Central memory CD8-positive, alpha-beta T cell (primary cell): ENCODE measurements at regions not wholly inside any gene's neighbourhood (a gene's known extent, or its start where the extent isn't known, plus 50 kb on each side); places are given as distances from the start of the nearest gene placed in this dataset.

Source experiments
- ATAC-seq: fragments of 150-1000 bp; cut with Tn5 transposase; replicated peaks from 2 replicates; pipeline ENCODE4 v1.10.0; 2022; ENCODE audit warnings: mild to moderate bottlenecking, moderate FRiP score, moderate number of reproducible peaks; ENCODE audit not compliant: poor library complexity, severe bottlenecking; ENCODE audit errors: extremely low read depth
- DNase-seq, 2 donors: peaks; one replicate each; pipeline ENCODE4 v3.0.0; 2021; ENCODE audit warnings: low spot score in 2 of 2
- H3K27ac Mint-ChIP-seq: one replicate; pipeline ENCODE4 v1.8.0; 2022; ENCODE audit warnings: low read depth, mild to moderate bottlenecking, moderate library complexity, mixed read lengths
- H3K27me3 Mint-ChIP-seq: one replicate; pipeline ENCODE4 v1.8.0; 2022; ENCODE audit warnings: mixed read lengths
- H3K36me3 Mint-ChIP-seq: one replicate; pipeline ENCODE4 v1.8.0; 2022; ENCODE audit warnings: mild to moderate bottlenecking, moderate library complexity, mixed read lengths; ENCODE audit not compliant: insufficient read depth
- H3K4me1 Mint-ChIP-seq: one replicate; pipeline ENCODE4 v1.8.0; 2022; ENCODE audit warnings: mixed read lengths
- H3K4me3 Mint-ChIP-seq: one replicate; pipeline ENCODE4 v1.8.0; 2022; ENCODE audit warnings: mild to moderate bottlenecking, moderate library complexity, mixed read lengths
- H3K9me3 Mint-ChIP-seq: one replicate; pipeline ENCODE4 v1.8.0; 2022; ENCODE audit warnings: mixed read lengths

DNA sequence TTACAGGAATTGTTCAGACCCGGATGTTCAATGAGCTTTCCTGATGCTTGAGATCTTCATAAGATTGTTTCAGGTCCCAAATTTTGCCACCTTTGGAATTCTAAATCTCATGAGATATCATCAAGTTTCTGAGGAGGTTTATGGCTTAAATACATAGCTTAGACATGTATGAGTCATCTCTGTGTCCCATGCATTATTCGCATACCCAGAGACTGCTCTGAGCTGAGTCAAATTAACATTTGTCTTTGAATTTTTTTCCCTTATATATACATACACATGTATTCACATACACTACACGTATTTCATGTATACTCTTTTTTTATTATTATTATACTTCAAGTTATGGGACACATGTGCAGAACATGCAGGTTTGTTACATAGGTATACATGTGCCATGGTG lies 744.6 kb downstream of the BRINP1 start:
- no peak overlapping the region for H3K27ac Mint-ChIP-seq
- ATAC-seq (no peak), DNase-seq (no peak)
- H3K4me3 Mint-ChIP-seq = no peak overlapping the region
- no peaks in the 10 kb centered on the region for H3K4me1 Mint-ChIP-seq
- H3K27me3 Mint-ChIP-seq = no peaks in the 10 kb centered on the region
- H3K9me3 Mint-ChIP-seq = no peaks in the 10 kb centered on the region
- no peaks in the 10 kb centered on the region for H3K36me3 Mint-ChIP-seq

DNA sequence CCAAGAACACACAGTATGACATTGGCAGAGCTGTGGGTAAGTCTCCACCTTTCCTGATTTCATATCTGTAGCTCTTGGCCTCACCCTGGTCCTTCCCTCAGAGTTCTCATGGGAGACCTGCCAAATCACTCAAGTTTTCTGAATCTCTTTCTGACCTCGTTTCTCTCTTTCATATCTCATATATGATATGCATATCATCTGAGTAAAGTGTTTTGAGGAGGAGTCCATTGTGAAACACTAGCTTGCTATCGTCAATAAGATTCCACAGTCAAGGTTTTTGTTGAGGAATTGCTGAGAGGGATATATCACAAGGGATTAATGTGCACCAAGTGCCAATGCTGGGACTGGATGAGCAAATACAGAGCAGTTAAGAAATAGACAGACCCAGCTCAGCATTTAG lies 739.2 kb downstream of the BRINP1 start:
- H3K36me3 Mint-ChIP-seq = no peaks in the 10 kb centered on the region
- no peak overlapping the region for H3K4me3 Mint-ChIP-seq
- H3K27ac Mint-ChIP-seq = no peak overlapping the region
- ATAC-seq (no peak), DNase-seq (no peak)
- H3K4me1 Mint-ChIP-seq = no peaks in the 10 kb centered on the region
- H3K9me3 Mint-ChIP-seq = peaks cover 19% of the 10 kb centered on the region
- H3K27me3 Mint-ChIP-seq = no peaks in the 10 kb centered on the region

DNA sequence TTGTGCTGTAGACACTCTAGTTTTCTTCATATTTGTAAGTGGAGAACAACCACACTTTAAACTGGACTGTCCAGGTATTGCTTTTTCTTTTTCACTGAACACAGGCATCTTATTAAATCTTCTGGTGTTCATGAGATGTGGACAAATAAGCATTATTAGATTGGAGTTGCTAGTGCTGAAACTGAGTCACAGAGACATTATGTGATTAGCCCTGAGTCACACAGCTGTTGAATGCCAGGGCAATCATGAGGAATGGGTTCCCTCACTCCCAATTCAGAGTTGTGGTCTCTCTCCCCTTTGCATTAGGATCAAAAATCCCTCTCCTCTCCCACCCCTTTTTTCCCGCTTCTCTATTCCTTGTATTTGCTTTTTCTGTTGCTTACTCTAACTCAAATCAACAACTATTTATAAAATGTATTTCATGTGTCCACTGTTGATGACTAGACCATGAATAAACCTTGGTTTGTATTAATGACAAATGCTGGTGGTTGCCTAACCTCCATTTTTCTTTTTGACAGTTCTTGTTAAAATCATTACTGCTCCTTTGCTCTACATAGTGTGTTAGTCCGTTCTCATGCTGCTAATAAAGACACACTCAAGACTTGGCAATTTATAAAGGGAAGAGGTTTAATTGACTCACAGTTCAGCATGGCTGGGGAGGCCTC lies 738.2 kb downstream of the BRINP1 start:
- Mint-ChIP-seq H3K36me3 (no peaks in the 10 kb centered on the region), H3K4me3 (no peak overlapping the region), H3K27me3 (no peaks in the 10 kb centered on the region), H3K4me1 (no peaks in the 10 kb centered on the region), H3K27ac (no peak overlapping the region), H3K9me3 (peaks cover 19% of the 10 kb centered on the region)
- DNase-seq (no peak), ATAC-seq (no peak)

DNA sequence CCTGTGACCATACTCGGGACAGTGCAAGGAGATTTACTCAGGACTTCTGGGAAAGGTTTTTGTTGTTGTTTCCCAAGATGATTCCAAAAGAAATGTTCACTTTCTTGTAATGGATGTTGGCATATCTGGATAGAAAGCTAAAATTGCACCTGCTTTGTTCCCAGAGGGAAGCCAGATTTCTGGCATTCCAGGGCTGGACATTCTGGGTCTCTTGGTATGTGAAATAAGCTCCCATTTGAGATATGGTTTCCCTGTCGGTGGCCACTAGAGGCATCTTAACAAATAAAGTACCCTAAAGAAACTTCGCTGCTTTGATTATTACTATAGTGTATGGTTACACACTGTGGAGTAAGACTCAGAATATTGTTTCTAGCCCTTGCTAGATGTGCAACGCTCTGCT lies 737.3 kb downstream of the BRINP1 start:
- ATAC-seq (no peak), DNase-seq (no peak)
- Mint-ChIP-seq H3K4me3 (no peak overlapping the region), H3K27me3 (no peaks in the 10 kb centered on the region), H3K27ac (no peak overlapping the region), H3K36me3 (no peaks in the 10 kb centered on the region), H3K4me1 (no peaks in the 10 kb centered on the region), H3K9me3 (peaks cover 19% of the 10 kb centered on the region)

DNA sequence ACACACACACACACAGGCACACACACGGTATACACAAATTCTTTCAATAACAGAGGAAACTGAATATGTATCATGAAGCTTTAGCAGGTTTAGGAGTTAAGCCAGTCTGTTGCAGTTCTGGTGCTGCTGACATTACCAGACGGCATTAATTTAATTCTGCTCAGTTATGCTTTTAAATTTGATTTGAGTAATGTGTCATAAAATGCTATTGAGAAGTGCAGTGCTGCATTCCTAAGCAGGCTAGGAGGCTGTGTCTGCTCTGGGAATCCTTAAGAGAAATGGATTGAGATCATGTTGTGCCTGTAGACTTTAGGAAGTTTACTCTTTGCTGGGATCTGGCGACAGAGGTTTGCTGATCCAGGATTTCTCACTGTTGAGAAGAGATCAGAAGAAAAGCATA lies 733.8 kb downstream of the BRINP1 start:
- Mint-ChIP-seq H3K27ac (no peak overlapping the region), H3K27me3 (no peaks in the 10 kb centered on the region), H3K4me1 (no peaks in the 10 kb centered on the region), H3K36me3 (no peaks in the 10 kb centered on the region), H3K9me3 (peaks cover 25% of the 10 kb centered on the region), H3K4me3 (no peak overlapping the region)
- DNase-seq (no peak), ATAC-seq (no peak)

DNA sequence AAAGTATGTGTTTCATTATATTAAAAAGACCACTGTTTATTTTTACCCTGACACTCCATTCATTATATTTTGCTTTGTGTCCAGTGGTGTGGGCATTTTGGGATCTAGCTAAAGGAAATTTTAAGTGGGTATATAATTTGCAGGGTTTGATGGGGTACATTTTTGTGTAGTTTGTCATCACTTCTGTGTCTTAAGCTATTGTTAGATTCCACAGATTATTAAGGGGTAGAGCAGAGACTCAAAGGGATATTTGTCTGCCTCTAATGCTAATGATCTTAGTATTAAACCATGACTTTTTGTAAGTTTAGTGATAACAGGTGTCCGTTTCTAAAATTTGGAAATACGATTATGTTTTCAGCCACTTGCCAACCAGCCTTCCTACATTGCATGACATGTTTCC lies 731.6 kb downstream of the BRINP1 start:
- Mint-ChIP-seq H3K36me3 (no peaks in the 10 kb centered on the region), H3K4me1 (no peaks in the 10 kb centered on the region), H3K27ac (no peak overlapping the region), H3K9me3 (peaks cover 26% of the 10 kb centered on the region), H3K27me3 (no peaks in the 10 kb centered on the region), H3K4me3 (no peak overlapping the region)
- ATAC-seq (no peak), DNase-seq (no peak)

DNA sequence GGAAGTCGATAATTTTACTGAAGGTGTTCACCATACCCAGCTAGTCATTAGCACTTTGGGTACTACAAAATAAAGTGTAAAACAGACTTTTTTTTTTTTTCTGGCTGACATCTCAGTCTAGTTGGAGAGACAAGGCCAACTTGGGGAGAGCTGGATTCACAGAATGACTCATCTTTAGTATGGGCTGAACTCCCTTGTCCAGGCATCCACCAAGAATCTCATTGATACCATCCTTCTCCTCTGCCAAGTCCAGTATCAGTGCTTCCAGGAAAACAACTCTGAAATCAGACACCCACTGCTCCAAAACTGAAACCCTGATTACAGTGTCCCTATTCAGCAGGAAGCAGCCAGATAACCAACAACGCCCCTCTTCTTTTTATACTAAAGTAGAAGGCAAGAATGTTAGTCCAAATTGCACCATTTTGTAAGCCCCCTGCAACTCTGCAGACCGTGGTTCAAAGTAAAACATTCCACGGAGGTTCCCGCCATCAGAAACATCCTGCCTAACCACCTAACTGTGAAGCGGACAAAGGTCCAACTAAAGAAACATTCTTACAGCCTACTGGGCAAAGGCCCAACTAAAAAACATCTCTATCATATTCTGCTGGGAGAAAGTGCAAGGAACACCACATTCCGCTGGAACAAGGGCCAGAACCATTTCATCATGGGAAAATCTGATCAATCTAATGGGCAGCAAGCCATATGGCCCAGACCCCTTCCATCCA lies 728.2 kb downstream of the BRINP1 start:
- H3K9me3 Mint-ChIP-seq = peaks cover 27% of the 10 kb centered on the region
- H3K4me3 Mint-ChIP-seq = no peak overlapping the region
- no peak for DNase-seq
- no peaks in the 10 kb centered on the region for H3K36me3 Mint-ChIP-seq
- no peaks in the 10 kb centered on the region for H3K4me1 Mint-ChIP-seq
- ATAC-seq = no peak
- H3K27ac Mint-ChIP-seq = no peak overlapping the region
- H3K27me3 Mint-ChIP-seq = no peaks in the 10 kb centered on the region

DNA sequence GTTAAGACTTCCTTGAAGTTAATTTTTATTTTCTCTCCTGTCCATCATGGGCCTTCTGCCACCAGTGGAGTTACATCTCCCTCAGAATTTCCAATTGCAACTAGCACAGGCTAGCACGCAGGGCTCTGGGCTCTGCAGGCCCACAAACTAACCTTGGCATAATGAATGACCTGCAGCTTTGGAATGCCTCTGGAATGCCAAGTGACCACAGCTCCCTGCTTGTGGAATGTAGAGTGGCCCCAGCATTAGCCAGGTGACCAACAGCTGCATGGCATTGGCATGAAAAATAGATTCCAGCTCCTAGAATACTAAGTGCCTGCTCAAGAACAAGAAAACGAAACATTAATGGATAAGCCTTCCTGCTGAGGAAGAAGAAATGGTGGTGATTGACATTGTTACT lies 726.1 kb downstream of the BRINP1 start:
- Mint-ChIP-seq H3K36me3 (no peaks in the 10 kb centered on the region), H3K27ac (no peak overlapping the region), H3K4me3 (no peak overlapping the region), H3K4me1 (no peaks in the 10 kb centered on the region), H3K9me3 (peaks cover 24% of the 10 kb centered on the region), H3K27me3 (no peaks in the 10 kb centered on the region)
- DNase-seq (no peak), ATAC-seq (no peak)

DNA sequence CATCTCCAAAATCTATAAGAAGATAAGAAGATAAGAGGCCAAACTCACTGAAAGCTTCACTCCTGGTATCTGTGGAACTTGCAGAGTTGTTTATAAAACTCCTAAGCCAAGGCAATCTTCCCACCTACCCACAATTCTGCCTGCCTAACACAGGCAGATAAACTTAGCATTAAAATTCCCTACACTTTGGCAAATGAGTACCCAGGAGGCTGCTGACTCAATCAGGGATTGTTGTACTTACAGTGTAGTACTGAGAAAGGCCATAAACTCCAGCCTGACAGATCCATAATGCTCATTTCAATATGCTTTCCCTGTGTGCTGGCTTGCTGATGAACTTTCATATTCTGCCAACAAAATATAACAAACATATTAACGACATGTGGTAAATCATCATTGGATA lies 725.2 kb downstream of the BRINP1 start:
- Mint-ChIP-seq H3K27ac (no peak overlapping the region), H3K4me1 (no peaks in the 10 kb centered on the region), H3K36me3 (no peaks in the 10 kb centered on the region), H3K4me3 (no peak overlapping the region), H3K9me3 (peaks cover 20% of the 10 kb centered on the region), H3K27me3 (no peaks in the 10 kb centered on the region)
- DNase-seq (no peak), ATAC-seq (no peak)

DNA sequence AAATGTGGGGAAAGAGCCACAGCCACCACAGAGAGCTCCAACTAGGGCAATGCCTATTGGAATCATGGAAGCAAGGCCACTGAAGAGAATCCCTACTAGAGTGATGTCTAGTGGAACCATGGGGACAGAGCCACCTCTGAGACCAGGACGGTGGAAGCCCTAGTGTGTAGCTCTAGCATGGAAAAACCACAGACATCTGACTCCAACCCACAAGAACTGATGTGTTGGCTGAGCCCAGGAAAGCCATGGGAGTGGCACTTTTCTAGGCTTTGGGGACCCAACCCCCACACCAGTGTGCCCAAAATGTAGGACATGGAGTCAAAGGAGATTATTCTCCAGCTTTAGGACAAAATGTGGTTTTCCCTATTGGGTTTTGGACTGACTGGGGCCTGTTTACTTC lies 721.9 kb downstream of the BRINP1 start:
- Mint-ChIP-seq H3K9me3 (peaks cover 24% of the 10 kb centered on the region), H3K4me1 (no peaks in the 10 kb centered on the region), H3K36me3 (no peaks in the 10 kb centered on the region), H3K27me3 (no peaks in the 10 kb centered on the region), H3K27ac (no peak overlapping the region), H3K4me3 (no peak overlapping the region)
- ATAC-seq (no peak), DNase-seq (no peak)

DNA sequence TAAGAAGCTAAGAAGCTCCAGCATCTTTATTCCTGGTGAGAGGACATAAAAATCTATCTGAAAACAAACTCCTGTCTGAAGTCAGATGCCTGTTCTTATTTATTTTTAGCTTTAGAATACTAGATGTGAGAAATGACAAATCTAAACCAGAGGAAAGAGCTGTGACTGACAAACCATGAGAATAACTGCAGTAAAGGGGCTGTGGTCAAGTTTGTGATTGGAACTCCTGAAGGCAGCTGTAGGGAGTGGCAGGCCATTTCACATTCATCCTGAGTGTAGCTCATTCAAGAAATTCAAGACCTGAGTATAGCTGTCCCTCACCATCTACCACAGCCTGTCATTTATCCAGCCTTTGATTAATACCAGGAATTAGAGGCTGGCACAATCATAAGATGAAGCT lies 718.8 kb downstream of the BRINP1 start:
- DNase-seq = no peak
- Mint-ChIP-seq H3K27me3 (no peaks in the 10 kb centered on the region), H3K27ac (no peak overlapping the region), H3K4me3 (no peak overlapping the region), H3K4me1 (no peaks in the 10 kb centered on the region), H3K9me3 (peaks cover 19% of the 10 kb centered on the region), H3K36me3 (no peaks in the 10 kb centered on the region)
- no peak for ATAC-seq

DNA sequence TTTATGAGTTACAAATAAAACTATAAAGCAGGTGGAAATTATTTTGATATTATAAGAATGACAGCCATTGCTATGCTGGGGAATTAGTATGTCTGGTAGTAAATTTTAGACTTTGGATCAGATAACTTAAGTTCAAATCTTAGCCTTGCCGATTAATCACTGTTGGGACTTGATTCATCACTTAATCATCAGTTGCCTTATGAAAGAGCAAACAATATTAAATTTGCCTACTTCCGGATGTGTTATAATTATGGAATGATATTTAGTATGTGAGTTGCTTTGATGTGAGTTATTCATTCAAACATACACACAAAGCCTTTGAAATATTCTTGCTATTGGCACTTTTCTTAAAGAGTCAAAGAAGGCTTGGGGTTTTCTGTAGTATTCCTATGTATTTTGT lies 717.7 kb downstream of the BRINP1 start:
- H3K4me3 Mint-ChIP-seq = no peak overlapping the region
- H3K9me3 Mint-ChIP-seq = peaks cover 21% of the 10 kb centered on the region
- no peak for DNase-seq
- no peaks in the 10 kb centered on the region for H3K36me3 Mint-ChIP-seq
- H3K4me1 Mint-ChIP-seq = no peaks in the 10 kb centered on the region
- ATAC-seq = no peak
- no peaks in the 10 kb centered on the region for H3K27me3 Mint-ChIP-seq
- no peak overlapping the region for H3K27ac Mint-ChIP-seq

DNA sequence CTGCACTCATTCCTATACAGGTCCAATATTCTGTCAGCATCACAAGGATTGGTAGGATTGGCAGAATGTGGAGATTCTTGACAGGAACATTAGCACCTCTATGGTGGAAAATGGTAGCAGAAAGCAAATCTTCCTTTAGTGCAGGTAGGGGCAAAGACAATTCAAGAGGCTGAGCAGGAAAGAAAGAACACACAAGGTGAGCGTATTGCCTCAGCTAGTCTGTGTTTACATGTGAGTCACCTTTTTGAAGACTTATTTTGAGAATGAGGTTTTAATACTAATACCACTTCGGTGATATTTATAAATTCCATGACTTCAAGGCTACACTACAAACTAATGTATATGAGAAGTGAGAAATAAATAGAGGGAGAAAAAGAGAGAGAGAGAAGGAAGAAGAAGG lies 717.0 kb downstream of the BRINP1 start:
- no peaks in the 10 kb centered on the region for H3K36me3 Mint-ChIP-seq

More for the DNA sequence above, 717.0 kb downstream of the BRINP1 start:
- DNase-seq (no peak), ATAC-seq (no peak)
- Mint-ChIP-seq H3K4me1 (no peaks in the 10 kb centered on the region), H3K4me3 (no peak overlapping the region), H3K27ac (no peak overlapping the region), H3K27me3 (no peaks in the 10 kb centered on the region), H3K9me3 (peaks cover 21% of the 10 kb centered on the region)
